HG03520 (cell line): ENCODE measurements at regions not wholly inside any gene's neighbourhood (a gene's known extent, or its start where the extent isn't known, plus 50 kb on each side); places are given as distances from the start of the nearest gene placed in this dataset.

Experiments
- ATAC-seq: cut with Tn5 transposase; IDR thresholded peaks from one replicate; pipeline ENCODE4 v1.9.1; 2021; ENCODE audit warnings: mild to moderate bottlenecking, moderate library complexity; ENCODE audit not compliant: unreplicated experiment

DNA sequence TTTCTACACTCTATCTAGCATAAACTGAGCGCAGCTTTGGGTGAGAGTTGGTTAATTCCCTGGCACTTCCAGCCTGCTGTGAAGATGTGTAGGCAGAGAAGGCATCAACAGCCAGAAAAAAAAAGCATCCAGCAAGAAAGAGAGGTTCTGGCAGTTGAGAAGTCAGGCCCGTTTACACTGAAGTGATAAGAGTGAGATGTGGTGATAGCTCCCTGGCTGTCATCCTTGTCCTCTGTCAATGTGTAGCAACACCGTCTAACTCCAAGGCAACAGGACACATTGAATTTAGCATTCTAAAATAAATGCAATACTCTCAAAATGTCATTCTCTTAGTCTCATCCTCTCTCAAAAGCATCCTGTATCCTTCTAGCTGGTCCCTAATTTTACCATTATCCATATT, 193.6 kb upstream of the BTBD3 start:
- ATAC-seq, result no peak

- no peak for ATAC-seq
Observed at GRCh38 chr20:11726026-11726425, 191.7 kb upstream of the BTBD3 start.

GRCh38 chr20:11727708-11728107, 190.0 kb upstream of the BTBD3 start:
- ATAC-seq, result no peak

DNA sequence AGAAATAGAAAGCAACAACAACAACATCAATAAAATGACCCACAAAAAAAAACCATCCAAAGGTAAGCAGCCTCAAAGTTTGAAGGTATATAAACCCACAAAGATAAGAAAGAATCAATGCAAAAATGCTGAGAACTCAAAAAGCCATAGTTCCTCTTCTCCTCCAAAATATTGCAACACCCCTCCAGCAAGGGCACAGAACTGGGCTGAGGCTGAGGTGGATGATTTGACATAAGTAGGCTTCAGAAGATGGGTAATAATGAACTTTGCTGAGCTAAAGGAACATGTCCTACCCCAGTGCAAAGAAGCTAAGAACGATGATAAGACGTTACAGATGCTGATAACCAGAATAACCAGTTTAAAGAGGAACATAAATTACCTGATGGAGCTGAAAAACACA, 188.8 kb upstream of the BTBD3 start:
- ATAC-seq, result no peak

DNA sequence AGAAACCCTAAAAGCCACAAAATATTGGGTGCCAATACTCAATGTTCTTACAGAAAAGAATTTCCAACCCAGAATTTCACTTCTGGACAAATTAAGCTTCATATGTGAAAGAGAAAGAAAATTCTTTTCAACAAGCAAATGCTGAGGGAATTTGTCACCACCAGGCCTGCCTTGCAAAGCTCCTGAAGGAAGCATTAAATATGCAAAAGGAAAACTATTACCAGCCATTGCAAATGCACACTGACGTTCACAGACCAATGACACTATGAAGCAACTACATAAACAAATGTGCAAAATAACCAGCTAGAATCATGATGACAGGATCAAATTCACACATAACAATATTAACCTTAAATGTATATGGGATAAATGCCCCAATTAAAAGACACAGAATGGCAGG, 187.9 kb upstream of the BTBD3 start:
- no peak for ATAC-seq

- ATAC-seq, result no peak
Observed at GRCh38 chr20:11734431-11734830, 183.3 kb upstream of the BTBD3 start.

DNA sequence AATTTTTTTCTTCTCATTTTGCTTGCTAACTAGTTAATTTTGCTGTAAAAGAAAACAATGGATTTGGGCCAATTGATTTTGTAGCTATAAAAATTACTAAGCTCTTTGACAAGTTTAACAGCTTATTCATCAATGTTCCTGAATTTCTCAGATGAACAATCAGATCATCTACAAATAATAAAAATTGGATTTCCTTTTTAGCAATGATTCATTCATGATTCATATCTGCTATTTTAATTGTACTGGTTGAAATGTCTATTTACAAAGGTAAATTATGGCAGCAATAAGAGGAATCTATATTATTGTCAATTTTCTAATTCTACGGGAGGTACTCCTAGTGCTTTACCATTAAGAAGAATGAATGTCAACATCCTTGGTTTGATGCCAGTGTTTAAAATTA, 178.8 kb upstream of the BTBD3 start:
- ATAC-seq, result no peak

GRCh38 chr20:11740975-11741374, 176.7 kb upstream of the BTBD3 start:
- no peak for ATAC-seq

DNA sequence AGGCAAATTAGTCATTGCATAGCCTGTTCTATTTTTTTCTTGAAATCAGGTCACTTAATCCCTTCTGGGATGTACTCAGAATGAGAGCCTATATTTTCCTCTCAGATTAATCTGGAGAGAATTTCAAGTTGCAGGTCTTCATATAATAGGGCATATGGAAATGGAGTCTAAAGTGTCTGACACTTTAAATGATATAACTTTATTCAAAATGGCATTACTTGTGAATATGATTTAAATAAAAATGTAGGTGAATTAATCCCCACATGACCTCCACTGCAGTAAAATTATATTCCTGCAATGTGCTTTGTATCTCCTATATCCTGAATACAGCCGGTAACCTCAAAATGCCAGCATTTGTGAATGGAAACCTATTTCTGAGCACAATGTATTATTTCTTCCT, 172.5 kb upstream of the BTBD3 start:
- ATAC-seq, result no peak

DNA sequence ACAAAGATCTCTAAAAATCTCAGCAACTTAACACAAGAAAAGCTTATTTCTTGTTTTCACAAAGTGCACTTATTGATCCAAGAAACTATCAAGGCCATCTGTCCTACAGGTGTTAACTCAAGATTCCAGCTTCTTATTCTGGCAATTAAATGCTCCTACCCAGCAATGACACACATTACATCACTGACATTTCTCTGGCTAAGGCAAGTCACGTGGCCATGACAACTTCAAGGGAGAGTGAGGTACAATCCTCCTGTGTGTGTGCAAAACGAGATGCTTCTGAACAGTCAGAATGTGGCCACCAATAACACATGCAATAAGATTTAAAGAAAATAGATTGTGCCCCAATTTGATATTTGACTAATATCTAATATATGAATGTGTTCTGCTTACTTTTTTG, 169.3 kb upstream of the BTBD3 start:
- no peak for ATAC-seq

GRCh38 chr20:11752336-11752735, 165.4 kb upstream of the BTBD3 start:
- ATAC-seq, result no peak

- no peak for ATAC-seq
Observed at GRCh38 chr20:11753155-11753554, 164.5 kb upstream of the BTBD3 start.

DNA sequence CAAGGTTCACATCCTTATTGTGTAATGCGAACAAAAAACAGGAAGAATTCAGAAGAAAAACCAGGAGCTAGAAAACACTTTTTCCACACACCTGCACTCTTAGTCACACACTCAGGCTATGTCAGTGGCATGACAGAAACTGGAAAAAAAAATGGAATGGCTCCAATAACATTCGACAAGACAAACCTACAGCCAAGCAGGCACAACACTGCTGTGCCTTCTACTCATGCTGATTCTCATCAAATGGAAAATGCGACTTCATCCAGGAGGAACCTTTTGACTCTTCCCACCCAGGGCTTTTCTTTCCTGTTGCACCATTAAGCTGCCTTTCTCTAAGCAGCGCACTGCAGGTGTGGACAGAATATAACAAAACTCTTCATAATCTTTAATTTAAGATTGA, 163.2 kb upstream of the BTBD3 start:
- ATAC-seq, result no peak

GRCh38 chr20:11755071-11755841, 162.4 kb upstream of the BTBD3 start:
- ATAC-seq, result no peak

DNA sequence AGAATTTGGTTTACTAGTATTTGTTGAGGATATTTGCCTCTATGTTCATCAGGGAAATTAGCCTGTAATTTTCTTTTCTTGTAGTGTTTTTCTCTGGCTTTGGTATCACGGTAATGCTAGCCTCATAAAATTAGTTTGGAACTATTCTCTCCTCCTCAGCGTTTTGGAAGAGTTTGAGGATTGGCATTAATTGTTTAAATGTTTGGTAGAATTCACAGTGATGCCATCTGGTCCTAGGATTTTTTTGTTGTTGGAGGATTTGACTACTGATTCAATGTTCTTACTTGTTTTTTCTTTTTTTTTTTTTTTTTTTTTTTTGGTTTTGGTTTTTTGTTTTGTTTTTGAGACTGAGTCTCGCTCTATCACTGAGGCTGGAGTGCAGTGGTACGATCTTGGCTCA, 156.2 kb upstream of the BTBD3 start:
- ATAC-seq, result no peak

DNA sequence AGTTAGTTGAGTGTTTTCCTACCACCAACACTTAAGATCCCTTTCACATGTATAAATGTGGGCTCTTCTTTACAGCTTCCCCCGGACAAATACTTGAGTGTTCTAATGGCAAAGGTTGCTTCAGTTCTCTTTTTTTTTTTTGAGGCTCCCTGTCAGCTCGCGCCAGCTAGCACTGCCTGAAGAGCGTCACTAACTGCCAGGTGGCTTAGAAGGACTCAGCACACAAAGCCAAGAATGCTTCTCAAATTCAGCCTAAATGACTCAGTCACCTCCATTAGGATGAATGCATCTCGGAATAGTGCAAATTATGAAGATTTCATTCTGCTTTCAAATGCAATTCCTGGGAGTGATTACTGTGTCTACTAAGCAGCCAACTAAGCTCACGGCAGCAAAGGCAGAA, 150.7 kb upstream of the BTBD3 start:
- ATAC-seq, result no peak

GRCh38 chr20:11769825-11770224, 147.9 kb upstream of the BTBD3 start:
- no peak for ATAC-seq

DNA sequence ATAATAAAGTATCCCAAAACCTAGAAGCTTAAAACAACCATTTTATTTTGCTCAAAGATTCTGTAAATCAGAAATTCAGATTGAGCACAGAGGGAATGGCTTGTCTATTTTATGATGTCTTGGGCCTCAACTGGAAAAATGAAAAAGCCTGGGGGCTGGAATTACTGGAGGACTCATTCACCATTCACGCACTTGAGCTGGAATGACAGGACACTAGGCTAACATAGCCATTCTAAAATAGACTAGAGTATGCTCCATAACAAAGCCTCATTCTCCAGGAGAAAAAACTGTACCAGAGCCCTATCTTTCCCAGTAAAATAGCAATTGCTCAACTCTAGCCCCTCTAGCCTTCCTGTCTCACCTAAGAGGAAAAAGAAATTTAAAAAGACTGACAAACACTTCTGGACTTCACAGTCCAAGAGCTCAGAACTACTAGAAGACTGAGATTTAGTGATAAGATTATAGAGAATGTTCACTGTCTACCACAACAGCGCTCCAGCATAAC, 145.4 kb upstream of the BTBD3 start:
- ATAC-seq, result no peak

DNA sequence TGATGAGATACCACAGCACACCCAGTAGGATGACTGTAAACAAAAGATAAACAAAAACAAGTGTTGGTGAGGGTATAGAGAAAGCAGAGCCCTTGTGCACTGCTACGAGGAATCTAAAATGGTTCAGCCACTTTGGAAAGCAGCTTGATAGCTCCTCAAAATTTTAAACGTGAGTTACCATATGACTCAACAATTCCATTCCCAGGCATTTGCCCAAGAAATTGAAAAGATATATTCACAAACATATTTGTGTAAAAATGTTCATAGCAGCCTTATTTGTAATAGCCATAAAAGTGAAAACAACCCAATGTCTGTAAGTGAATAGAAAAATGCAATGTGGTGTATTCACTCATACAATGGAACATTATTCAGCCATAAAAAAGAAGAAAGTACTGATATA, 141.0 kb upstream of the BTBD3 start:
- ATAC-seq, result no peak

- no peak for ATAC-seq
Observed at GRCh38 chr20:11777387-11778205, 140.1 kb upstream of the BTBD3 start.

GRCh38 chr20:11778206-11778570, 139.5 kb upstream of the BTBD3 start:
- no peak for ATAC-seq

- no peak for ATAC-seq
Observed at GRCh38 chr20:11780765-11781369, 136.8 kb upstream of the BTBD3 start.
